Adrenal gland (tissue), 5 donors: ENCODE measurements at regions not wholly inside any gene's neighbourhood (a gene's known extent, or its start where the extent isn't known, plus 50 kb on each side); places are given as distances from the start of the nearest gene placed in this dataset.

Experiments
- POLR2A ChIP-seq, 2 donors: fragments of 450-650 bp; IDR thresholded peaks; one replicate each; pipeline ENCODE4 v1.6.1; 2017; ENCODE audit warnings: antibody characterized with exemption in 2 of 2, mild to moderate bottlenecking in 2 of 2, moderate library complexity in 1 of 2
- TF ChIP-seq, protein P1 (sequence below), 6 experiments: fragments of 450-650 bp in 4 of 6; fragments of 200-600 bp in 2 of 6; sonication (generic) in 1 of 6; IDR thresholded peaks; 1 replicate in 5 of 6; 2 replicates in 1 of 6; pipeline versions ENCODE4 v1.5.1 to v1.8.0; 2016 to 2021; ENCODE audit warnings: antibody characterized with exemption in 6 of 6, mild to moderate bottlenecking in 2 of 6, moderate library complexity in 1 of 6
- donor health status: DM: no; HTN: no; CAD: no.

GRCh38 chr3:43958973-43959372, 268.2 kb downstream of the ABHD5 start:
- no peak for TF ChIP-seq POLR2A (IDR thresholded peaks at IDR 0.05)
- TF ChIP-seq, protein P1, sequence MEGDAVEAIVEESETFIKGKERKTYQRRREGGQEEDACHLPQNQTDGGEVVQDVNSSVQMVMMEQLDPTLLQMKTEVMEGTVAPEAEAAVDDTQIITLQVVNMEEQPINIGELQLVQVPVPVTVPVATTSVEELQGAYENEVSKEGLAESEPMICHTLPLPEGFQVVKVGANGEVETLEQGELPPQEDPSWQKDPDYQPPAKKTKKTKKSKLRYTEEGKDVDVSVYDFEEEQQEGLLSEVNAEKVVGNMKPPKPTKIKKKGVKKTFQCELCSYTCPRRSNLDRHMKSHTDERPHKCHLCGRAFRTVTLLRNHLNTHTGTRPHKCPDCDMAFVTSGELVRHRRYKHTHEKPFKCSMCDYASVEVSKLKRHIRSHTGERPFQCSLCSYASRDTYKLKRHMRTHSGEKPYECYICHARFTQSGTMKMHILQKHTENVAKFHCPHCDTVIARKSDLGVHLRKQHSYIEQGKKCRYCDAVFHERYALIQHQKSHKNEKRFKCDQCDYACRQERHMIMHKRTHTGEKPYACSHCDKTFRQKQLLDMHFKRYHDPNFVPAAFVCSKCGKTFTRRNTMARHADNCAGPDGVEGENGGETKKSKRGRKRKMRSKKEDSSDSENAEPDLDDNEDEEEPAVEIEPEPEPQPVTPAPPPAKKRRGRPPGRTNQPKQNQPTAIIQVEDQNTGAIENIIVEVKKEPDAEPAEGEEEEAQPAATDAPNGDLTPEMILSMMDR (IDR thresholded peaks at IDR 0.05) = no peak
